ENCODE measurements at regions not wholly inside any gene's neighbourhood (a gene's known extent, or its start where the extent isn't known, plus 50 kb on each side); places are given as distances from the start of the nearest gene placed in this dataset.
"Not testable (repeated sequence)": the region's sequence is repeated elsewhere in the genome, so short reads cannot be mapped to it uniquely, and the experiment has no call there.

- TF ChIP-seq POLR2A (IDR thresholded peaks at IDR 0.05) (no peak), CTCF (IDR thresholded peaks at IDR 0.05) (no peak)
- peak overlapping the region in 1 of 2 donors; percentile 43 for H3K27ac ChIP-seq
These were observed 314.5 kb downstream of the COL12A1 start for GRCh38 chr6:74891349-74891831.

DNA sequence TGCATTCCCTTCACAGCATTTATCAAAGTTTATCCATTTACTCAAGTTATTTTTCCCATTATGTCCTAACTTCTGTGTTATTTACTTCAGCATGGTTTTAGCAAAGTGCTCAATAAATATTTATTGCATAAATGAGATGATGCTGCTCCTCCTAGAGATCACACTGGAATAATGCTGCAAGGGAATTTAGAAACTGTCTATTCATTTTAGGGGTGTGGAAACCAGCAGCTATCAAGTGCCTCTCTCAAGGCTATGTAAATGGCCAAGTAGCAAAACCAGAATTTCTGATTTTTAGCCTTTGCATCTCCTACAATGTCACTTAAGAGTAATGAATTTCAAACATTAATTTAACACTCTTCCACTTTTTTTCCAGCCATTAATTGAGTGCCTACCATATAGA, 316.2 kb downstream of the COL12A1 start:
- Histone ChIP-seq H3K27me3 (no peaks in the 10 kb centered on the region), H3K27ac (no peak overlapping the region), H3K36me3 (no peaks in the 10 kb centered on the region), H3K4me1 (no peaks in the 10 kb centered on the region), H3K4me3 (no peak overlapping the region), H3K9me3 (no peaks in the 10 kb centered on the region)
- intact Hi-C loops (cut with DNase I; ENCODE audit: low total_unique reads) = no loop called here
- TF ChIP-seq POLR2A (IDR thresholded peaks at IDR 0.05) = no peak
- no peak for TF ChIP-seq CTCF (IDR thresholded peaks at IDR 0.05)
- DNase-seq = no peak

More at GRCh38 chr6:74891349-74891831, 314.5 kb downstream of the COL12A1 start:
- H3K4me3 ChIP-seq = no peak overlapping the region
- no peaks in the 10 kb centered on the region for H3K27me3 ChIP-seq
- H3K36me3 ChIP-seq = no peaks in the 10 kb centered on the region
- no peaks in the 10 kb centered on the region for H3K4me1 ChIP-seq
- intact Hi-C loops (cut with DNase I; ENCODE audit: low total_unique reads) = no loop called here
- H3K9me3 ChIP-seq = no peaks in the 10 kb centered on the region
- DNase-seq = peak; percentile 38 to 48

DNA sequence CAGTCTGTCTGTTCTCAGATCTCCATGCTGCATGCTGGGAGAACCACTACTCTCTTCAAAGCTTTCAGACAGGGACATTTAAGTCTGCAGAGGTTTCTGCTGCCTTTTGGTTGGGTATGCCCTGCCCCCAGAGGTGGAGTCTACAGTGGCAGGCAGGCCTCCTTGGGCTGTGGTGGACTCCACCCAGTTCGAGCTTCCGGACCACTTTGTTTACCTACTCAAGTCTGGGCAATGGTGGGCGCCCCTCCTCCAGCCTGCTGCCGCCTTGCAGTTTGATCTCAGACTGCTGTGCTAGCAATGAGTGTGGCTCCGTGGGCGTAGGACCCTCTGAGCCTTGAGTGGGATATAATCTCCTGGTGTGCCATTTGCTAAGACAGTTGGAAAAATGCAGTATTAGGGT, 317.1 kb downstream of the COL12A1 start:
- H3K4me3 ChIP-seq; H3K27ac ChIP-seq; H3K27me3 ChIP-seq; DNase-seq; H3K4me1 ChIP-seq; intact Hi-C loops (cut with DNase I; ENCODE audit: low total_unique reads); H3K9me3 ChIP-seq; H3K36me3 ChIP-seq: not testable (repeated sequence)

DNA sequence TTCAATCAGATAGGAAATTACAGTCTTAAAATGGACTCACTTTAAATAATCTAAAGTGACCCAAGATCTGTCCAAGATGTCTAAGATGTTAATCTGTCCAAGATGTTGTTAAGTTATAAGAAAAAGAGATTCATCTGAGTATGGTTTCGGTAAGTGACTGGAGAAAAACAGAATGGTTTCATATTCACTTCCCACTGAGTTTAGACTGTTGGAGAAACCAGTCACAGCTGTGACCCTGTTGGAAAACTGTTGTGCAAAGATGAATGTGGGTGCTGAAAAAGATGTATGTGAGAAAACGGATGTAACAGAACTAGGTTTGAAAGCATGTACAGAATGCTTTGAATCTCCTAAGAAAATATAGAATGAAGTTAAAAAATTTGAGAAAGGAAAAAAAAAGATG, 325.9 kb downstream of the COL12A1 start:
- Histone ChIP-seq H3K4me1 (no peaks in the 10 kb centered on the region), H3K27me3 (no peaks in the 10 kb centered on the region), H3K4me3 (no peak overlapping the region), H3K27ac (peak overlapping the region; percentile 35 to 46), H3K36me3 (no peaks in the 10 kb centered on the region), H3K9me3 (no peaks in the 10 kb centered on the region)
- TF ChIP-seq CTCF (IDR thresholded peaks at IDR 0.05) (no peak), POLR2A (IDR thresholded peaks at IDR 0.05) (no peak)
- no peak for DNase-seq
- intact Hi-C loops (cut with DNase I; ENCODE audit: low total_unique reads) = no loop called here

DNA sequence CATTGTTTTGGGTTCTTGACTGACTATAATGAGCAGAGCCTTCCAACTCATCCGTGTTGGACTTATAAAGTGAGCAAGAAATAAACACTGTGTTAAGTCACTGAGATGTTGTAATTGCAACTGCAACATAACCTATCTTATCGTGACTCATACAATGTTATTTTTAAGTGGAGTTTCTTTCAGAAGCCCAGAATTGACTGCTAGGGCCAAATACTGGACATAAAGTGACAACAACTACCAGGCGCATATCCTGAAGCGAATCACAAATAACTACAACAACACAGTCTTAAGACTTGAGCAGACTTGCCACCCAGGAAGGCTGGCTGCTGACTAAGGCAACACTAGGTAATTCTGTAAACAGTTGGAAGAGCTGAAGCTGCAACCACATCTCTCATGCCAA, 326.6 kb downstream of the COL12A1 start:
- Histone ChIP-seq H3K27me3 (no peaks in the 10 kb centered on the region), H3K36me3 (no peaks in the 10 kb centered on the region), H3K9me3 (no peaks in the 10 kb centered on the region), H3K4me3 (no peak overlapping the region), H3K27ac (peak overlapping the region; percentile 35 to 46), H3K4me1 (no peaks in the 10 kb centered on the region)
- DNase-seq = no peak
- TF ChIP-seq CTCF (IDR thresholded peaks at IDR 0.05) (no peak), POLR2A (IDR thresholded peaks at IDR 0.05) (no peak)
- intact Hi-C loops (cut with DNase I; ENCODE audit: low total_unique reads) = no loop called here

GRCh38 chr6:74875193-74875592, 330.7 kb downstream of the COL12A1 start:
- H3K27ac ChIP-seq = no peak overlapping the region
- no peaks in the 10 kb centered on the region for H3K27me3 ChIP-seq
- intact Hi-C loops (cut with DNase I; ENCODE audit: low total_unique reads) = no loop called here
- no peak overlapping the region for H3K4me3 ChIP-seq
- H3K36me3 ChIP-seq = no peaks in the 10 kb centered on the region
- DNase-seq = no peak
- TF ChIP-seq CTCF (IDR thresholded peaks at IDR 0.05) (no peak), POLR2A (IDR thresholded peaks at IDR 0.05) (no peak)
- no peaks in the 10 kb centered on the region for H3K9me3 ChIP-seq
- H3K4me1 ChIP-seq = no peaks in the 10 kb centered on the region

All from uterus (tissue), 3 donors.